Loucy (cell line): ENCODE measurements at regions not wholly inside any gene's neighbourhood (a gene's known extent, or its start where the extent isn't known, plus 50 kb on each side); places are given as distances from the start of the nearest gene placed in this dataset.

Source experiments
- H2AFZ ChIP-seq: fragments of 200-600 bp; sonication (generic); 2 replicates; pipeline ENCODE4 v1.6.0; 2016; ENCODE audit warnings: antibody characterized with exemption, mild to moderate bottlenecking, low read length, moderate library complexity
- H3F3A ChIP-seq: fragments of 200-600 bp; 2 replicates; pipeline ENCODE4 v1.6.0; 2016; ENCODE audit warnings: antibody characterized with exemption, low read depth, mild to moderate bottlenecking
- H3K27me3 ChIP-seq: fragments of 200-600 bp; sonication (generic); 2 replicates; pipeline ENCODE4 v1.6.1; 2014; ENCODE audit warnings: low read length, mild to moderate bottlenecking; ENCODE audit not compliant: insufficient read depth, poor library complexity, severe bottlenecking
- H3K36me3 ChIP-seq: fragments of 200-600 bp; sonication (generic); 2 replicates; pipeline ENCODE4 v1.6.1; 2016; ENCODE audit warnings: low read length; ENCODE audit not compliant: insufficient read depth
- H3K4me1 ChIP-seq: fragments of 200-600 bp; sonication (generic); 2 replicates; pipeline ENCODE4 v1.5.1; 2014; ENCODE audit warnings: low read length, mild to moderate bottlenecking; ENCODE audit not compliant: insufficient read depth, poor library complexity, severe bottlenecking
- H3K4me2 ChIP-seq: fragments of 200-600 bp; sonication (generic); 2 replicates; pipeline ENCODE4 v1.6.0; 2014; ENCODE audit warnings: antibody characterized with exemption, low read length, low read depth, mild to moderate bottlenecking; ENCODE audit not compliant: poor library complexity, severe bottlenecking
- H3K4me3 ChIP-seq: fragments of 200-600 bp; sonication (generic); 2 replicates; pipeline ENCODE4 v1.5.1; 2014; ENCODE audit warnings: low read length, mild to moderate bottlenecking, mixed read lengths; ENCODE audit not compliant: poor library complexity, severe bottlenecking
- H3K79me2 ChIP-seq: fragments of 200-600 bp; sonication (generic); 2 replicates; pipeline ENCODE4 v1.6.1; 2014; ENCODE audit warnings: low read length; ENCODE audit not compliant: insufficient read depth
- H3K9ac ChIP-seq: fragments of 200-600 bp; sonication (generic); 2 replicates; pipeline ENCODE4 v1.6.0; 2014; ENCODE audit warnings: mild to moderate bottlenecking, low read depth, low read length, moderate library complexity; ENCODE audit not compliant: poor library complexity, severe bottlenecking
- H3K9me2 ChIP-seq: fragments of 200-600 bp; sonication (generic); replicated peaks from 2 replicates; pipeline ENCODE4 v1.6.1; 2016; ENCODE audit warnings: low read depth, low read length, mixed read lengths
- H3K9me3 ChIP-seq: fragments of 200-600 bp; sonication (generic); 2 replicates; pipeline ENCODE4 v1.6.1; 2014; ENCODE audit warnings: mild to moderate bottlenecking, antibody characterized with exemption, low read length, low read depth; ENCODE audit not compliant: insufficient read depth
- H4K20me1 ChIP-seq: fragments of 200-600 bp; sonication (generic); 2 replicates; pipeline ENCODE4 v1.6.0; 2014; ENCODE audit warnings: antibody characterized with exemption, low read length, mild to moderate bottlenecking; ENCODE audit not compliant: insufficient read depth, poor library complexity, severe bottlenecking
- CTCF ChIP-seq: fragments of 200-600 bp; sonication (generic); conservative IDR thresholded peaks from 2 replicates; pipeline ENCODE4 v1.5.1; 2014; ENCODE audit warnings: mild to moderate bottlenecking, antibody characterized with exemption, low read length
- EZH2phosphoT487 ChIP-seq: fragments of 200-600 bp; IDR thresholded peaks from 2 replicates; pipeline ENCODE4 v1.6.1; 2018; ENCODE audit warnings: antibody characterized with exemption, mild to moderate bottlenecking, moderate library complexity, borderline replicate concordance

- Histone ChIP-seq H3K9me3 (no peaks in the 10 kb centered on the region), H3F3A (no peaks in the 10 kb centered on the region), H3K4me1 (no peaks in the 10 kb centered on the region), H4K20me1 (no peaks in the 10 kb centered on the region), H3K4me3 (no peak overlapping the region), H3K4me2 (no peak overlapping the region), H3K9me2 (no peaks in the 10 kb centered on the region), H2AFZ (no peak overlapping the region), H3K79me2 (no peaks in the 10 kb centered on the region), H3K27me3 (no peaks in the 10 kb centered on the region), H3K36me3 (no peaks in the 10 kb centered on the region), H3K9ac (no peak overlapping the region)
- TF ChIP-seq EZH2phosphoT487 (no peak), CTCF (no peak)
Measured at GRCh38 chr9:129258823-129259301, 80.8 kb upstream of the IER5L start.

- no peak overlapping the region for H2AFZ ChIP-seq
- no peaks in the 10 kb centered on the region for H4K20me1 ChIP-seq
- no peak overlapping the region for H3K9ac ChIP-seq
- TF ChIP-seq EZH2phosphoT487 (no peak), CTCF (no peak)
- no peak overlapping the region for H3K4me3 ChIP-seq
- H3K4me1 ChIP-seq, result no peaks in the 10 kb centered on the region
- H3K27me3 ChIP-seq, result no peaks in the 10 kb centered on the region
- no peaks in the 10 kb centered on the region for H3F3A ChIP-seq
- H3K79me2 ChIP-seq, result no peaks in the 10 kb centered on the region
- H3K36me3 ChIP-seq, result no peaks in the 10 kb centered on the region
- no peaks in the 10 kb centered on the region for H3K9me3 ChIP-seq
- H3K4me2 ChIP-seq, result no peak overlapping the region
- no peaks in the 10 kb centered on the region for H3K9me2 ChIP-seq
Measured at GRCh38 chr9:129258124-129258822, 80.2 kb upstream of the IER5L start.

- Histone ChIP-seq H3K4me3 (no peak overlapping the region), H2AFZ (no peak overlapping the region), H3K27me3 (no peaks in the 10 kb centered on the region), H3K79me2 (no peaks in the 10 kb centered on the region), H3F3A (no peaks in the 10 kb centered on the region), H3K9me2 (no peaks in the 10 kb centered on the region), H3K9ac (no peak overlapping the region), H3K4me1 (no peaks in the 10 kb centered on the region), H3K4me2 (no peak overlapping the region), H3K36me3 (no peaks in the 10 kb centered on the region), H3K9me3 (no peaks in the 10 kb centered on the region), H4K20me1 (no peaks in the 10 kb centered on the region)
- TF ChIP-seq EZH2phosphoT487 (no peak), CTCF (no peak)
Measured at GRCh38 chr9:129256959-129257713, 79.1 kb upstream of the IER5L start.
